D721Med (cell line): ENCODE measurements at regions not wholly inside any gene's neighbourhood (a gene's known extent, or its start where the extent isn't known, plus 50 kb on each side); places are given as distances from the start of the nearest gene placed in this dataset.

ENCODE experiments used
- DNase-seq: peaks from one replicate; pipeline ENCODE4 v3.0.0; 2011; ENCODE audit warnings: low spot score; ENCODE audit not compliant: insufficient read length
- FAIRE-seq: peaks from 2 replicates; lab custom pipeline; 2011; peaks lifted over from hg19 to GRCh38; lab: Jason Lieb, UNC
- TF ChIP-seq, protein P1 (sequence below): IDR thresholded peaks from 2 replicates; pipeline ENCODE4 v1.5.1; 2012; ENCODE audit warnings: mild to moderate bottlenecking, control low read depth; ENCODE audit not compliant: insufficient read depth; ENCODE audit errors: missing control alignments

DNA sequence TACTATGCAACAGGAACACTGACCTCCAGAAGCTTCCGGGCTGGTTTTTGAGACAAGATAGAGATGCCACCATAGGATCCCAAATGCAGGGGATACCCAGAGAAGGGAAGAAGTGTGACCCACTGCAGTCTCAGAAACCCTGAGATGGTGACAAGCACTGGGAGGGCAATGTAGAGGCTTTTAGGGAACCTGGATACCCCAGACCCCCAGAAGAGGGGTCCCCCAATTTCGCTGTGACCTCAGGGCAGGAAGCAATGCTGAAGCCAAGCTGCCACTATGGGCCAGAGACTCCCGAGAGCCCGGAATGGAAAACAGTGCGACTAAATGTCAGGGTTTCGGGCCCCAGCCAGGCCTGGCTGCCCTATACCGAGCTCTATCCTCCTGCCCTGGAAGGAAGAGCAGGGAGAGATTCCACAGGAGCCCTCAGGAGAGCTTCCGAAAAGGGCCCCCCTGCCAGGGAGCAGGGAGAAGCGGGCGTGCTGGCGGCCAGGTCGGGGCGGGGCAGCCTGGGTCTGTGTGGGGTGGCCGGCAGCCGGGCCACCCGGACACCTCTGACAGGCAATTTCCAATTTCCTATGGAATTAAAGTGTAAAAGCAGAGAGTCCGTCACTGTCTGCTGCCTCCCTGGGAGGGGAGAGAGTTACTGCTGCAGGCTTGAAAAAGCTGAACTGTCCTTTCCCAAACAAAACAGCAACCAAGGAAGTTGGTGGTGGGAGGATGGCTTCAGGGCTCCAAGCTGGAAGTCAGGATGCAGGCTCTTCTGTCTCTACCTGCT, 154.2 kb downstream of the FGF18 start:
- no peak for DNase-seq
- TF ChIP-seq, protein P1, sequence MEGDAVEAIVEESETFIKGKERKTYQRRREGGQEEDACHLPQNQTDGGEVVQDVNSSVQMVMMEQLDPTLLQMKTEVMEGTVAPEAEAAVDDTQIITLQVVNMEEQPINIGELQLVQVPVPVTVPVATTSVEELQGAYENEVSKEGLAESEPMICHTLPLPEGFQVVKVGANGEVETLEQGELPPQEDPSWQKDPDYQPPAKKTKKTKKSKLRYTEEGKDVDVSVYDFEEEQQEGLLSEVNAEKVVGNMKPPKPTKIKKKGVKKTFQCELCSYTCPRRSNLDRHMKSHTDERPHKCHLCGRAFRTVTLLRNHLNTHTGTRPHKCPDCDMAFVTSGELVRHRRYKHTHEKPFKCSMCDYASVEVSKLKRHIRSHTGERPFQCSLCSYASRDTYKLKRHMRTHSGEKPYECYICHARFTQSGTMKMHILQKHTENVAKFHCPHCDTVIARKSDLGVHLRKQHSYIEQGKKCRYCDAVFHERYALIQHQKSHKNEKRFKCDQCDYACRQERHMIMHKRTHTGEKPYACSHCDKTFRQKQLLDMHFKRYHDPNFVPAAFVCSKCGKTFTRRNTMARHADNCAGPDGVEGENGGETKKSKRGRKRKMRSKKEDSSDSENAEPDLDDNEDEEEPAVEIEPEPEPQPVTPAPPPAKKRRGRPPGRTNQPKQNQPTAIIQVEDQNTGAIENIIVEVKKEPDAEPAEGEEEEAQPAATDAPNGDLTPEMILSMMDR: no peak
- FAIRE-seq: no peak

DNA sequence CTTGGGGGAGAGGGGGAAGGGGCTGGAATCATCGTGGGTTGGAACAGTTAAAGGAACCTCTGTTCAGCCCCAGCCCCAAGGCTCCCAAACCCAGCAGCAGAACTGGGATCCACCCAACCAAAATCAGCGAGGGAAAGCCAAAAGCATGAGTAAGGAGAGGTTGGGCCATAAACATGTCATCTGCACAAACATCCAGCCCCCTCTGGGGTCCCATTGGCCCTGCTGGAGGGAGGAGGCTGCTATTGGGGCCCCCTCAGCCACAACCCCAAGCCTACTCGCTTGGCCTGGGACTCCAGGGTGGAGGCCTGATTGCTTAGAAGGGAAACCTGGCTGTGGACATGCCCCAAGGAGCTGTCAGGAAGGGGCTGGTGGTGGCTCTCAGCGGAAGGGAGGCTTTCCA, 154.9 kb downstream of the FGF18 start:
- TF ChIP-seq, protein P1: no peak
- FAIRE-seq: no peak
- no peak for DNase-seq

DNA sequence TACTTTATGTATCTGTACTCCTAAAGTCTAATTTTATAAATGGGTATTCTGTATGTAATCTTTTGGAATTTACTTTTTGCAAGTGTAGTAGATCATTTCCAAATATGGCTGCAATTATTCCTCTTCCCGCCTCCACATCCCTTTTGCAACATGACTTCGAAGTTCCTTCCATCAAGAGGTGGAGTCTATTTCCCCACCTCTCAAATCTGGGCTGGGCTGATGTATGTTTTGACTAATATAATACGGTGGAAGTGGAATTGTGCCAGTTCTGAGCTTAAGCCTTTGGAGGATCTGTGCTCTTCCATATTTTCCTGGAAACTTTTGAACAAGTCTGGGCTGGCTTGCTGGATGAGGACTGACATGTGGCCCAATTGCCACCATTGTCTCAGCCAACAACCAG, 155.9 kb downstream of the FGF18 start:
- no peak for FAIRE-seq
- TF ChIP-seq, protein P1: no peak
- no peak for DNase-seq

DNA sequence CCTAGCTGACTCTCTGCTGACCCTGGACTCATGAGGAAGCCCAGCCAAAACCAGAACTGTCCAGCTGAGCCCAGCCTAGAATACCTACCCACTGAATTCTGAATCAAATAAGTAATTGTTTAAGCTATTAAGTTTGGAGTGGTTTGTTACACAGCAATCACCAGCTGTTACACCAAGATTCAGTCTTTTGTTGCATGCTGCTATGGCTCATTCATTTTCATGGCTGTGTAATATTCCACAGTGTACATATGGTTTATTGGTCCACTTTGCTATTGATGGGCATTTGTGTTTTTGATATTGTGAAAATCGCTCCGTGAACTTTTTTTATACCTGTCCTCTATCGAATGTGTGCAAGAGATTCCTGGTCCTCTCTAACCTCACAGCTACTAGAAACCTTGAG, 156.4 kb downstream of the FGF18 start:
- TF ChIP-seq, protein P1: no peak
- FAIRE-seq: no peak

DNA sequence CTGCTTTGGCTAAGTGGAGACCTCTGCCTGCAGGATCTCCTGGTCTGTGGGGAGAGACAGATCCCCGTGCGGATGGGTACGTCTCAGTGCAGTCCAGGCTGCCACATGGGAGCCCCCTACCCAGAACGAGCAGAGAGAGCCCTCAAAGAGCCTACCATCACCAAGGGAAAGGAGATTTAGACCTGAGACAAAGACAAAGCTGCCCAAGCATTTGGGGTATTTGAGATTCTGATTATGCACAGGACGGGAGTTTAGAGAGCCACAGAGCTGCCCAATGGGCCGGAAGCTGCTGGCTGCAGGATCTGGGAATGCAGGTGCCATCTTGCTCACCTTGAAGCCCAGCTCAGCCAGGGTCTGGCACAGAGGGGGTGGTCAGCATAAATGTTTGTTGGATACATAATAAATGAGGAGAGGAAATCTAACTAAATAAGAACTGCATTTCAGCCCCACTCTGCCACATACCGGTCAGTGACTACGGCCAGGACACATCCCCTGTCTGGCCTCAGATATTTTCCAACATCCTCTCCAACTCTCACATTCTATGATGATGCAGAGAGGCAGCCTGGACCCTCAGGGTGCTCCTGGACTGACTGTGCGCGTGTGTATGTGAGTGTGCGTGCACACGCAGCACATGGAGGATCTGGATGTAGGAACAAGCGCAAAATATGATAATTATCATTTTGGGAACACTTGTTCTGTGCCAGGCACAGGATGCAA, 157.8 kb downstream of the FGF18 start:
- TF ChIP-seq, protein P1: no peak
- FAIRE-seq (no peak), DNase-seq (no peak)

More for the DNA sequence above, 156.4 kb downstream of the FGF18 start:
- no peak for DNase-seq

DNA sequence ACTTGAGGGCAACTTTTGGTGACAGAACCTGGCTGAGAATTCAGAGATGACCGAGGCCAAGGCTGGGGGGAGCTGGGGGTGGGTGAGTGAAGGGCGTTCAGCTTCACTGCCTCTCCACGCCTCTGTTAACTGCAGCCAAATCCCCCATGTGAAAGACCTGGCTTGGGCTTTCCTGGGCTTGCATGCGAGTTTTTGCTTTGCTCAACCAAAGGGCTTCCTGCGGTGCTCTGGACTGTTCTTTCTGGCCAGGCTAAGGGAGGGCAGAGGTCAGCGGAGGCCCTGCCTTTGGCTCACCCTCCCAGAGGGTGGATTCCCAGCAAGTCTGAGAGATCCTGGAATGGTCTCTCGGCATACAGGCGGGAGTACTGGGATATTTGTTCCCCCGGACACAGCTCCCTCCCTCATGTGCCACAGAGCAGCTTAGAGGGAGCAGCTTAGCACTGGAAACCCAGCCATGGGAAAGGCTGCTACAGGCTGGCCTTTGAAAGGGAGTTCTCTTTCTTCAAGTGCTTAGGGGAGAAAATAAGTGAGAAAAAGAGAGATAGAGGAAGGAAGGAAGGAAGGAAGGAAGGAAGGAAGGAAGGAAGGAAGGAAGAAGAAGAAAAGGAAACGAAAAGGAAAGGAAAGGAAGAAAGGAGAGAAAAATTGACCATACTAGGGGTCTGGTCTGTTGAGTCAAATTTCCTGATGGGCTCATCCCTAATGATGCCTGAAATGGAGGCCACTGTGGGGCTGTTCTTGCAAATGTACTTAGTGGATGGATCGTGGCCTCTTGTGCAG, 158.8 kb downstream of the FGF18 start:
- TF ChIP-seq, protein P1: no peak
- no peak for FAIRE-seq

More for the DNA sequence above, 158.8 kb downstream of the FGF18 start:
- DNase-seq: no peak
